Stimulated activated CD4-positive, alpha-beta T cell treated with anti-CD3 and anti-CD28 coated beads, TNF-alpha, amount 100 ng/mL, for 48 hours (primary cell): ENCODE measurements at regions not wholly inside any gene's neighbourhood (a gene's known extent, or its start where the extent isn't known, plus 50 kb on each side); places are given as distances from the start of the nearest gene placed in this dataset.
"Not testable (repeated sequence)": the region's sequence is repeated elsewhere in the genome, so short reads cannot be mapped to it uniquely, and the experiment has no call there.

Experiments used
- DNase-seq, 3 donors: peaks; one replicate each; pipeline ENCODE4 v3.0.0-alpha.2; 2020; ENCODE audit warnings: low read depth in 3 of 3

- DNase-seq = no peak
Measured at GRCh38 chr6:71592643-71593042, 293.7 kb upstream of the RIMS1 start.

- no peak for DNase-seq
Measured at GRCh38 chr6:71599359-71599758, 287.0 kb upstream of the RIMS1 start.

- no peak for DNase-seq
Measured at GRCh38 chr6:71602385-71603007, 283.9 kb upstream of the RIMS1 start.

- DNase-seq = no peak
Measured at GRCh38 chr6:71603021-71603420, 283.3 kb upstream of the RIMS1 start.

- no peak for DNase-seq
Measured at GRCh38 chr6:71608646-71609045, 277.7 kb upstream of the RIMS1 start.

GRCh38 chr6:71619836-71620235 lies 266.5 kb upstream of the RIMS1 start:
- no peak for DNase-seq

- DNase-seq = no peak
Measured at GRCh38 chr6:71621918-71622519, 264.3 kb upstream of the RIMS1 start.

GRCh38 chr6:71642120-71642519 lies 244.2 kb upstream of the RIMS1 start:
- no peak for DNase-seq

- no peak for DNase-seq
Measured at GRCh38 chr6:71642793-71643192, 243.6 kb upstream of the RIMS1 start.

GRCh38 chr6:71645299-71645698 lies 241.1 kb upstream of the RIMS1 start:
- DNase-seq = no peak

- DNase-seq = no peak
Measured at GRCh38 chr6:71649915-71650314, 236.4 kb upstream of the RIMS1 start.

- no peak for DNase-seq
Measured at GRCh38 chr6:71651636-71652035, 234.7 kb upstream of the RIMS1 start.

GRCh38 chr6:71656121-71656520 lies 230.2 kb upstream of the RIMS1 start:
- no peak for DNase-seq

GRCh38 chr6:71665931-71666330 lies 220.4 kb upstream of the RIMS1 start:
- no peak for DNase-seq

- no peak for DNase-seq
Measured at GRCh38 chr6:71672876-71673275, 213.5 kb upstream of the RIMS1 start.

GRCh38 chr6:71675386-71675785 lies 211.0 kb upstream of the RIMS1 start:
- no peak for DNase-seq

GRCh38 chr6:71676298-71676697 lies 210.1 kb upstream of the RIMS1 start:
- DNase-seq = no peak

- no peak for DNase-seq
Measured at GRCh38 chr6:71678091-71678490, 208.3 kb upstream of the RIMS1 start.

GRCh38 chr6:71681234-71681867 lies 205.0 kb upstream of the RIMS1 start:
- DNase-seq = no peak

- not testable (repeated sequence) for DNase-seq
Measured at GRCh38 chr6:71686021-71686677, 200.2 kb upstream of the RIMS1 start.

- DNase-seq = no peak
Measured at GRCh38 chr6:71698702-71699101, 187.6 kb upstream of the RIMS1 start.

- DNase-seq = no peak
Measured at GRCh38 chr6:71706523-71706922, 179.8 kb upstream of the RIMS1 start.

- DNase-seq = no peak
Measured at GRCh38 chr6:71707059-71707458, 179.3 kb upstream of the RIMS1 start.
